GM18499 (cell line): ENCODE measurements at regions not wholly inside any gene's neighbourhood (a gene's known extent, or its start where the extent isn't known, plus 50 kb on each side); places are given as distances from the start of the nearest gene placed in this dataset.
"Not testable (repeated sequence)": the region's sequence is repeated elsewhere in the genome, so short reads cannot be mapped to it uniquely, and the experiment has no call there.

Experiments
- ATAC-seq: cut with Tn5 transposase; IDR thresholded peaks from one replicate; pipeline ENCODE4 v1.9.1; 2021; ENCODE audit warnings: moderate number of reproducible peaks; ENCODE audit not compliant: insufficient read depth, unreplicated experiment

GRCh38 chr10:16231176-16231575 is 205.6 kb upstream of the PTER start:
- ATAC-seq, result no peak

GRCh38 chr10:16231734-16232435 is 204.9 kb upstream of the PTER start:
- no peak for ATAC-seq

DNA sequence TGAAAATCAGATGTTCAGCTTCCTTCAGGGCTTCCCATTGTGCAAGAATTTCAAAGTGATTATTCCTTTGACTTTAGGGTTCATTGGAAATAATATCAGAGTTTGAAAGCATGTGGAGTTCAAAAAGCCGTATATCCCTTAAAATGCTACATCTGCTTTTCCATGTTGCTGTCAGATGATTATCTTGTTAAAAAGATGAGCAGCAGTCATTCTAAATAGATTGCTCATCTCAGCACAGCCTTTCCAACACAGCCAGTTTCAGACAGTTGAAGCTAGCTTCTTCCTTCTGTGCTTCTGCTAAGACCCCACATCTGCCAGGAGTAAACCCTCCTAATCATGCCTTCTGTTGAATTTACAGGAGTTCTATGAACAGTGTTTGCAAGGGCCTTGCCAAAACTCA is 204.4 kb upstream of the PTER start:
- no peak for ATAC-seq

GRCh38 chr10:16234916-16235315 is 201.9 kb upstream of the PTER start:
- ATAC-seq, result no peak

DNA sequence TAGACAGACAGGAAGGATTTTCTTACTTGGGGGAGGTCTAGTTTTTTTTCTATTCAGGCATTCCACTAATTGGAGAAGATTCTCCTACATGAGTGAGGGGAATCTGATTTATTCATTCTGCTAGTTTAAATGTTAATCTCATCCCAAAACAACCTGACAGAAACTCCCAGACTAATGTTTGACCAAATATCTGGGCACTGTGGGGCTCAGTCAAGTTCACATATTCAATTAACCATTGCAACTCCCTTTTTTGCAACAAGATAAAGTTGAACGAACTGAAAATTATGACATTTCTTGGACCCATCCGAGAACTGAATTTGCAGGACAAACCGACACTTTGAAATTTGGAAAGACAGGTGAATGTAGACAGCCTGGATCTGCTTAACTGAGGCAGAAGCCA is 194.4 kb upstream of the PTER start:
- no peak for ATAC-seq

- ATAC-seq, result no peak
Measured at GRCh38 chr10:16242859-16243613, 193.8 kb upstream of the PTER start.

DNA sequence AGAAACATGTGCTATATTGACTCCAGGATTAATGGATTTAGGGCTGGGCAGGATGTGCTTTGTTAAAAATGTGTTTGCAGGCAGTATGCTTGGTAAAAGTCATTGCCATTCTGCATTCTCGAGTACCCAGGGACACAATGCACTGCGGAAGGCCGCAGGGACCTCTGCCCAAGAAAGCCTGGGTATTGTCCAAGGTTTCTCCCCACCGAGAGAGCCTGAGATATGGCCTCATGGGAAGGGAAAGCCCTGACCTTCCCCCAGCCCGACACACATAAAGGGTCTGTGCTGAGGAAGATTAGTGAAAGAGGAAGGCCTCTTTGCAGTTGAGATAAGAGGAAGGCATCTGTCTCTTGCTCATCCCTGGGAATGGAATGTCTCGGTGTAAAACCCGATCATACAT is 186.7 kb upstream of the PTER start:
- not testable (repeated sequence) for ATAC-seq

DNA sequence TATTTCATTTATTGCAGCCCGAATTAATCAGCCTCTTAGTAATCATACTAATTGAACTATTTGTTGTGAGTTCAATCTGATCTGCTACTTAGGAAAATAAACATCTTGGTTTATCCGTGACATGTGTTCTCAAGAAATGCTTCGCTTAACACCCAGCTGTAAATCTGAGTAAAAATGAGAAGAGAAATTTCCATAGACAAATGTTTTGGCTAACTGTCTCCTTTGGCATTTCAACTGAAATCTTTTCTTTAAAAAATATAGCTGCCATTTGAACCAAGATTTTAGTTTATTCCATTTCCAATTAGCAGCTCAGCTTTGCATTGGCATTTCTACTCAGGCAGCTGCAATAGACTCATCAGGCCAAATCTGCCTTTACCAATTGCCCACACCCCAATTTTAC is 180.5 kb upstream of the PTER start:
- ATAC-seq, result no peak

GRCh38 chr10:16258291-16259040 is 178.3 kb upstream of the PTER start:
- ATAC-seq, result no peak

GRCh38 chr10:16259726-16260125 is 177.1 kb upstream of the PTER start:
- no peak for ATAC-seq

DNA sequence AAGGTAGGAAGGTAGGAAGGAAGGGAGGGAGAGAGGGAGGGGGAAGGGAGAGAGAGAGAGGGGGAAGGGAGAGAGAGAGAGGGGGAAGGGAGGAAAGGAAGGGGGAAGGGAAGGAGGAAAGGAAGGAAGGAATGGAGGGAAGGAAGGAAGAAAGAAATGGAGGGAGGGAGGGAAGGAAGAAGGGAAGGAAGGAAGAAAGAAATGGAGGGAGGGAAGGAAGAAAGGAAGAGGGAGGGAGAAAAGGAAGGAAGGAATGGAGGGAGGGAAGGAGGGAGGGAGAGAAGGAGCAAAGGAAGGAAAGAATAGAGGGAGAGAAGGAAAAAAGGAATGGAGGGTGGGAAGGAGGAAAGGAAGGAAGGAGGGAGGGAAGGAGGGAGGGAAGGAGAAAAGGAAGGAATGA is 176.4 kb upstream of the PTER start:
- no peak for ATAC-seq

DNA sequence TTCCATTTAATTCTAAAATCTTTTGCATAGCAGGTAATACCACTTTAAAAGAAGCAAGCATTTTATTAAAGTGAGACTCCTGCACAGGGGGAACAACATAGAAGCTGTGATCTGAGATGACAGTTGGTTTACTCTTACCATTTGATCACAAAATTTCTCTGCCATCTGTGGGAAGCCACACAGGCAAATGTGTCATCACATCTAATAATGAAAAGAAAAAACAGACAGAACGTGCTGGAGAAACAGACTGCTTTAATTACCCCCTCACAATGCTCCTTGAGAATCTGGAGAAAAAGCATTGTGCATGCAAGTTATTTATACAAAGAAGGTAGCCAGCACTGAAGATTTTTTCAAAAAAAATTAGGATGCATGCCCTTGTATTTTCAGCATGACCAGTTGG is 165.2 kb upstream of the PTER start:
- no peak for ATAC-seq

DNA sequence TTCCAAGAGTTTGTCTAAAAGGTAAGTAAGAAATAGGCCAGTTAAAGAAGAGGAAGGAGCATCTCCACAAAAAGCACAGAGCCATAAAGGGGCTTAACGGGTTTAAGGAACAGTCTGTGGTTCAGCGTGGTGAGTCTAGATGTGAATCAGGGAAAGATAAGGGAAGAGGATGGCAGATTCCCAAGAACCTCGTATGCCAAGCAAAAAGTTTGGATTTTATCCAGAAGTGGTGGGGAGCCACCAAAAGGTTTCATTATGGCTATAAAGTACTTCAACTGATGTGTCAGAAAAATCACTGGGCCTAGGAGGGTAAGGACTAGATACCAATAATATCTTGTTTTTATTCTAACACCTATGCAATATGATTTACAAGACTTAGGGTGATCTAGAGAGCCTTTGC is 161.9 kb upstream of the PTER start:
- no peak for ATAC-seq

DNA sequence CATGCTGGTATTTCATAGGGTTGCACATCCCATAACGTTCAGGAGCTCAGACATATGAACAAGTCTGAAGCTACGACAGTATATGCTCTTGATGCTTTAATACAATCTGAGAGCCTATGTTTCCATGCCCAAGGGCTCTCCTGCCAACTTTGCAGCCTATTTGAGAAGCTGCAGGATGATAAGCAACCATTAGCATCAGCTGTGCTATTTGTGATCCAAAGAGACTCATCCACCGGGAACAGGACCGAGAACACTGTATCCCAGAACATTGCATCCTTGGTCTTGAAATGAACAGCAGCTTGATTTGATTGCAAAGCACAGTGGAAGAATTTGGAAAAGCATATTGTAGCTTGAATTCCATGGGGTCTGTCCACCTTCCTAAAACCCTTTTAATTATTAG is 156.2 kb upstream of the PTER start:
- no peak for ATAC-seq

DNA sequence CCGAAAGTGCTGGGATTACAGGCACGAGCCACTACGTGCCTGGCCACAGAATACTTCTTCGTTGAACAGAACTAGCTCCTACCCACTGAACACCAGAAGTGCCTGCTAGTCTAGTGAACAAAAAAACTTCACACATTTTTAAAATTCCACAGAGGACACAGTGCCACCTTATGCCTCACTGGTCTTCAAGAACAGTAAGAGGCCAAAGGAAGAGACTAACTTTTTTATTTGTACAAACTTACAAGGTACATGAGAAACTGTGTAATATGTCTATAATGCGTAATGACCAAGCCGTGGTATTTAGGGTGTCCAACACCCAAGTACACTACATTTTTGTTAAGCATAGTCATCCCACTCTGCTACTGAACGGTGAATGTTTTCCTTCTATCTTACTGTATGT is 144.4 kb upstream of the PTER start:
- ATAC-seq, result no peak

GRCh38 chr10:16297069-16297468 is 139.7 kb upstream of the PTER start:
- ATAC-seq, result no peak

GRCh38 chr10:16297642-16298041 is 139.2 kb upstream of the PTER start:
- ATAC-seq, result no peak

- no peak for ATAC-seq
Measured at GRCh38 chr10:16304311-16304710, 132.5 kb upstream of the PTER start.

GRCh38 chr10:16310440-16310839 is 126.4 kb upstream of the PTER start:
- ATAC-seq, result no peak

DNA sequence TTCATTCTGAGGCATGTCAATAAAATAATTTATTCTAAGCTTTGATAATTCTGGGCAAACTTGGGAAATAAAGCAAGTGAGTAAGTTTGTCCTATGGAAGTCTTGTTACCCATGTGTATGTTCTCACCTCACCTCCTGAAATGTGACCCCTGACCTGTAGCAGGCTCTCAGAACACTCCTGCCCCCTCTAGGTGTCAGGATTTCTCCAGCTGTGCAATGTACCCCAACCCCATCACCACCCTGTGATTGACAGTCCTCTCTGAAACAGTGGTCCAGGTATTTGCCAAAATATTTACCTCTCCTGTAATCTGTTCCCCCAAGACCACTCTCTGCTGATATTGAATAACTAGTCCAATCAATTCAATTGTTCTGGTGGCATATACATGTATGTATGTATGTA is 122.6 kb upstream of the PTER start:
- no peak for ATAC-seq

DNA sequence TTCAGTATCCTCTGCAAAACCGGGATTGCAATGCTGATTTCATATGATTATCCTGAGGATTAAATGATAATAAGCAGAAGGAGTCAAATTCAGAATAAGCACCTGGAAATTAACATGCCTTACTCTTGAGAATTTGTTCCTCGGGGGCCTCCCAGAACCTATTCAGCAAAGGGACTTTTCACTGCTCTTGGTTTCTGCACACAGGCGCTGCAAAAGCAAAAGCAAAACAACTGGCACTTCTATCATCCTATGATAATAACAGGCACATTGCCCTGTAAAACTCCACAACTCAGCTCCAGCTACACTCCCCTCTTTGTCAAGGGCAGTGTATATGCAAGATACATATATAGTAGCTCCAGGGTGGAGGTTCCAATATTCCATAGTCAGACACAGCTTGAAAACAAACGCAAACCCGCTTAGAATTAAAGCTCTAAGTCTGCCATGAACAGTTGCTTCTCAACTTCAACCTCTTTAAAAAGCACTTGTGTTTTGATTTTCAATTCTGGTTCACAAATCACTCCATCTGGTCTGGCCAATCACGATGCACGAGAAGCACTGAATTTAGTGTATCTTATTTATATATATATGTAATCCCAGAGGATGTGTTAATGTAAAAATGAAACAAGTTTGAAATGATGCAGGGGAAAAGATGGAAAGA is 119.9 kb upstream of the PTER start:
- no peak for ATAC-seq
